Esophagus muscularis mucosa (tissue), 3 donors: ENCODE measurements at regions not wholly inside any gene's neighbourhood (a gene's known extent, or its start where the extent isn't known, plus 50 kb on each side); places are given as distances from the start of the nearest gene placed in this dataset.

Experiments used
- EP300 ChIP-seq: sonication (generic); formaldehyde crosslinking; IDR thresholded peaks from one replicate; pipeline ENCODE4 v1.6.1; 2017; ENCODE audit warnings: antibody characterized with exemption
- TF ChIP-seq, protein P1 (sequence below), 3 experiments: fragments of 200-600 bp in 2 of 3; fragments of 450-650 bp in 1 of 3; sonication (generic) in 2 of 3; IDR thresholded peaks; one replicate each; pipeline ENCODE4 v1.5.1; 2017 to 2019; ENCODE audit warnings: antibody characterized with exemption in 3 of 3, mild to moderate bottlenecking in 2 of 3, moderate library complexity in 1 of 3

DNA sequence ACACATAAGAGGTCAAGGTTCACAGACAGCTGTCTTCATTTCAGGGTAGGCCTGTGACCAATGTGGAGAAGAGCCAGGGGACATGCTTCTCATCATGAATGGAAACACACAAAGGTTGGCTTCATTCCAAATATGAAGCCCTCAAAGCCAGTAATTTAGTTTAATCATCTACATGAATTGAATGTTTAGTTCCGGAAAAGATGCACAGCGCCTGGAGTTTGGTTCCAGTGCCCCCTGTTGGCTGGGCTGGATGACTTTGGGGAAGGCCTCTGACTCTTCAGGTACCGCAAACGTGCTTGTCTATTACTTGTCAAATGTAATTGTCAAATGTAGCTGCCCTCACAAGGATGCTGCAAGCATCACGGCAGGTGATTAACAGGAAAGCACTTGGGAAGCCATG is 130.7 kb downstream of the ADRA2A start:
- TF ChIP-seq, protein P1, sequence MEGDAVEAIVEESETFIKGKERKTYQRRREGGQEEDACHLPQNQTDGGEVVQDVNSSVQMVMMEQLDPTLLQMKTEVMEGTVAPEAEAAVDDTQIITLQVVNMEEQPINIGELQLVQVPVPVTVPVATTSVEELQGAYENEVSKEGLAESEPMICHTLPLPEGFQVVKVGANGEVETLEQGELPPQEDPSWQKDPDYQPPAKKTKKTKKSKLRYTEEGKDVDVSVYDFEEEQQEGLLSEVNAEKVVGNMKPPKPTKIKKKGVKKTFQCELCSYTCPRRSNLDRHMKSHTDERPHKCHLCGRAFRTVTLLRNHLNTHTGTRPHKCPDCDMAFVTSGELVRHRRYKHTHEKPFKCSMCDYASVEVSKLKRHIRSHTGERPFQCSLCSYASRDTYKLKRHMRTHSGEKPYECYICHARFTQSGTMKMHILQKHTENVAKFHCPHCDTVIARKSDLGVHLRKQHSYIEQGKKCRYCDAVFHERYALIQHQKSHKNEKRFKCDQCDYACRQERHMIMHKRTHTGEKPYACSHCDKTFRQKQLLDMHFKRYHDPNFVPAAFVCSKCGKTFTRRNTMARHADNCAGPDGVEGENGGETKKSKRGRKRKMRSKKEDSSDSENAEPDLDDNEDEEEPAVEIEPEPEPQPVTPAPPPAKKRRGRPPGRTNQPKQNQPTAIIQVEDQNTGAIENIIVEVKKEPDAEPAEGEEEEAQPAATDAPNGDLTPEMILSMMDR (IDR thresholded peaks at IDR 0.05), result no peak
- TF ChIP-seq EP300, result no peak
